ENCODE measurements at regions not wholly inside any gene's neighbourhood (a gene's known extent, or its start where the extent isn't known, plus 50 kb on each side); places are given as distances from the start of the nearest gene placed in this dataset.
"Not testable (repeated sequence)": the region's sequence is repeated elsewhere in the genome, so short reads cannot be mapped to it uniquely, and the experiment has no call there.

DNA sequence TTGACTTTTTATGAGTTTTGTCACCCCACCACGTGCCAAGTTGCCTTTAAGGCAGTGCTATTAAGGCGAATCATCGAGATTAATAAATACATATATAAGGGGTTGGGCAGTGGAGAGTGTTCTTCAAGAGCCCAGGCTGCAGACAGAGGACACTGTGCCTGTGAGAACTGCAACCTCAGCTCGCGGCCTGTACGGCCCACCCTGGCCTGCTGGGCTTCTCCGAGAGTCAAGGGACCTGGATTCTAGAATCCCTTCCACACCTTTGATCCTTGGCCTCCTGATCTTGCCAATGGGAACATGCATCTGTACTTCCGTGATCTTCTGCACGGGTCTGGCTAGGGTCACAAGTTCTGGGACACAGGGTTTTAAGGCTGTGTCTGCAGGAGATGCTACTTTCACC lies 54.5 kb downstream of the IRX5 start:
- no peak for DNase-seq

DNA sequence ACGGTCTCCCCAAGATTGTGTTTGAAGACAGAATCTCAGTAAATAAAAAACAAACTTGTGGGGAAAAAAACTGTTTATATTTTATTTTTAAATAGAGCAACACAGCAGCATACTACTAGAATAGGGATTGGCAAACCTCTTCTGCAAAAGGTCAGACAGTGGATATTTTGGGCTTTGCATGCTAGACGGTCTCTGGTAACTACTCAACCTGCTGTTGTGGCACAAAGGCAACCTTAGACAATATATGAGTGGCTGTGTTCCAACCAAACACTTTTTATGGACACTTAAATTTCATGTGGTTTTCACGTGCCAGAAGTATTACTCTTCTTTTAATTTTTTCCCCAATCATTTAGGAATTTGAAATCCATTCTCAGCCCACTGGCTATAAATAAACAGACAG lies 55.0 kb downstream of the IRX5 start:
- no peak for DNase-seq

DNA sequence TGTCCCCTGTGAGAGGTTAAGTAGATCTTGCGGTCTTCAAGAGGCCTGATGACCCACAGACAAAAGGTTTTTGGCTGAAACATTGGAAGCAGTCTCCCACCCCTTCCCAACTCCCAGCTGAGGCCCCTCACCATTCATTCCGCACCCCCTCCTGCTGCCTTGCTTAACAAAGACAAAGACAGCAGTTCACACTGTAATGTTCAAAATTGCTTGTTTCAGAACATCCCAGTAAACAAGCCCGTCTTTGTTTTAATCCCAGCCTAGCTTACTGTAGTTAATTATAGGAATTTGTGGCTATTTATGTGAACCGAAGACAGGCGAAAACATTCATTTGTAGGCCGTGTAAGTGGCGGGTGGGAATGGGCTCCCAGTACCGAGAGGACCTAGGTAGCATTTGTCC lies 55.7 kb downstream of the IRX5 start:
- no peak for DNase-seq

DNA sequence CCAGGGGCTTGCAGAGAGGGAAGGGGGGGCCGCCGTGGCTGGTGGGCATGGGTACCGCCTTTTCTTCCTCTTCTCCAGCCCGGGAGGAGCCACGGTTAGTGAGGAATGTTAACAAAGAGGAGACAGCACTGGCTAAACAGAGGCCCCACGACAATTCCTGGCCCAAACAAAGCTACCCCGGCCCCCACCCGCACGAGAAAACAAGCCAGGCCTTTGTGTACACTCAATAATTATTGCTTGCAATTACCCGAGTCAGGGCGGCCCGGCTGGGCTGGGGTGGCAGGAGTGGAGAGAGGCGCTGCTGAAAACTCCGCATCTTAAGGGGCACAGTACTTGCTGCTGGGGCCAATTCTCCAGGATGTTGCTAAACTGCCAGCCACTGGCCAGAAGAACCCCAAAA lies 56.4 kb downstream of the IRX5 start:
- peak; percentile 53 for DNase-seq

DNA sequence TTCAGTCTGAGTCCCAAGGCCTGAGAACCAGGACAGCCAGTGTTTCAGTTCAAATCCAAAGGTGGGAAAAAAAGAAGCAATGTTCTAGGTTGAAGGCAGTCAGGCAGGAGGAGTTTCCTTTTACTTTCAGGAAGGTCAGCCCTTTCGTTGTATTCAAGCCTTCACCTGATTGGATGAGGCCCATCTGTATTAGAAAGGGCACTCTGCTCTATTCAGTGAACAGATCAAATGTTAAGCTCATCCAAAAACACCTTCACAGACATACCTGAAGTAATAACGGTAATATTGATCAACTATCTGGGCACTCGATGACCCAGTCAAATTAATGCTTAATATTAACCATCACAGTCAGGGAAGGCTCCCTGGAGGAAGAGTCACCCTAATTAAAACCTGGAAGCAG lies 60.9 kb downstream of the IRX5 start:
- no peak for DNase-seq

DNA sequence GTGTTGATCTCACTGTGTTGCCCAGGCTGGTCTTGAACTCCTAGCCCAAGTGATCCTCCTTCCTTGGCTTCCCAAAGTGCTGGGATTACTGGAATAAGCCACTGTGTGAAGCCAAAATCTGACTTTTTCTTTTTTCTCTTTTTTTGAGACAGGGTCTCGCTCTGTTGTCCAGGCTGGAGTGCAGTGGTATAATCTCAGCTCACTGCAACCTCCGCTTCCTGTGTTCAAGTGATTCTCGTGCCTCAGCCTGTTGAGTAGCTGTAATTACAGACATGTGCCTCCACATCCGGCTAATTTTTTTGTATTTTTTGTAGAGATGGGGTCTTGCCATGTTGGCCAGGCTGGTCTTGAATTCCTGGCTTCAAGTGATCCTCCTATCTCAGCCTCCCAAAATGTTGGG lies 61.3 kb downstream of the IRX5 start:
- DNase-seq, result not testable (repeated sequence)

DNA sequence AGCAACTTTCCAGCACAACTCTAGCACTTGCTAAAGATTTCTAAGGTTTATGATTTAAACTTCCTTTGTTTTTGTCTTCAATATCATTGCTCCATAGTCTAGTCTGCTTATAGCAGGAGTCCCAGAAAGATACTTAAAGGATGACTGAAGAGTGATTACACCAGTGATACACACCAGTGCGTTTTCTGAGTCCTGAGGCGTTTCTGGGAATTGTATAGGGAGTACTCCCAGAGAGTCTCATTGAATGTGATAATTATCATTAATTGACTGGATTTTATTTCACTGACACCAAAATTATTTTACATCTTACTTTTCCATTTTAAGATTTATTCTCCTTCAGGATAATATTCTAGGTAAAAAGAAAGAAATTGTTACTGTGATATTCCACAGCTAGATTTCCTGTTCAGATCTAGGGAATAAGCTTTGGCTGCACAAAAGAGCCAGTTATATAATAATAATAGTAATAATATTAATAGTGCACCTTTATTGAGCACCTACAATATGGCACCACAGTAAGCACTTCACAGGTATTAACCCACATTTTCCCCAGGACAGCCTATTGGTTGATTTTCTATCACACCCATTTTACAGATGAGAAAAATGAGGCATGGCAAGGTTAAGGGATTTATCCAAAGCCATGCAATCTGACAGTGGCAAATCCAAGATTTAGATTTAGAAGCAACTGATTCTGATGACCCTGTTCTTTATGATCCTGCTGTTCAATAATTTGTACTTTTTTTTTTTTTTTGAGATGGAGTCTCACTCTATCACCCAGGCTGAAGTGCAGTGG lies 62.6 kb downstream of the IRX5 start:
- DNase-seq, result no peak

DNA sequence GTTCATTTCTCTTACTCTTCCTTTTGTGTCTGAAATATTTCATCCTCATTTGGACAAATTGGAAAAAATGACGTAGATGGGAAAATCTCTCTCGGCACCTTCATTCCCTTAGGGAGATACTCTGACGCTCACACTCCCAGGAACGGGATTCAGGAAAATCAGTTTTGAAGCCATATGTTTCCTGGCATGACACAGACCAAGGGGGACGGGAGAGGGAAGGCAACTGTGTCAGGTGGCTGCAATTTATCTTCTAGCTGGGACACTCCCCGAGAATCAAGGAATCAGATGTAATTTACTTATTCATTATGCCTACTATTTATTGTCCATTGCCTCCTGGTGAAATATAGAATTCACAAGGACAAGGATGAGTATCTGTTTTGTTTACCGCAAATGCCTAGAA lies 65.5 kb downstream of the IRX5 start:
- no peak for DNase-seq

DNA sequence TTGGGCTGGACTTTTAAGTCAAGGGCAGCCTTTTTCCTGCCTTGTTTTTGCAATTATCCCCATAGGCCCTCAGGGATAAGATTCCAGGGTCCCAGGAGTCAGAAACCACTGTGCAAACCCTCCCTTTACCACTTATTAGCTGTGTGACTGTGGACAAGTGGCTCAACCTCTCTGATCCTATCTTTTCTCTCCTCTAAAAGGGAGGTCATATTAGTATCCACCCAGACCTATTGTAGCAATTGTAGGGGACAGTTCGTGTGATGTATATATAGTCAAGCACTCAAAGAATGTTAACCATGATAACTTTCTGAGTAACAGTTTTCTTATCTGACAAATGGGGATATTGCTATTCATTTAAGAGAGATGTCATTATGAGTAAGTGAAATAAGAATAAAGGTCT lies 68.2 kb downstream of the IRX5 start:
- no peak for DNase-seq

DNA sequence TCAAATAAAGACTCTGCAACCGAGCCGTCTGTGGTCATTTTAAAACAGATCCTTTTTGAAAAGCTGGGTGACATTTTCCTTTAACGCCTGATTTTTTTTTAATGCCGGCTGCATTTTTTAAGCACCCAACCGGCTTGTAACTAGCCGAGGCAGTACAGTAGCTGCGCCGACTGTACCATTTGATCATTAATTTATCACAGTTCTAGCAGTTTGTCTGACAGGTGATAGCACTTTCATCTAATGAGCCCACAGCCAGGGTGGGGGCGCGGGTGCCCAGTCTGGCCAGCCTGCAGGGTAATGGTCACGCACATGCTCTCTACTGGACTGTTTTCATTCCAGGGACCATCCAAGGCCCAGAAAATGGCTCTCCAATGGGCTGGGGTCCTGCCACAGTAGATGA lies 68.8 kb downstream of the IRX5 start:
- no peak for DNase-seq

DNA sequence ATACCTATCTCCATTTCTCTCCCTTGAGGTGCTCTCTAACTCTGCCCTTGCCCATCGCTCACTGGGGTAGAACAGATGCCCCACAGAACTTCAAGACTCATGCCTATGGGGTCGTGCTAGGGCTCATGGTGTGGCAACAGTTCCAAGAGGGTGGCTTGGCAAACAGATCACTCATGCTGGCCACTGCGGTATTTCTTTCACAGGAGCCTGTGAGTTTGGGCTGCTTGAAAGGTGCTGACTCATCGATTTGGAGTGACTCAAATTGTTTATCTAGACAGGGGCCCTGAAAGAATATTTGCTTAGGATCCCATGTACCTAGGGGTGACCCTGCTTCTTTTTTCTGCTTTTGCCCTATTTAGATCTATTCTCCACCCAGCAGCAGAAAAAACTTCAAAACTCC lies 69.9 kb downstream of the IRX5 start:
- DNase-seq, result no peak

DNA sequence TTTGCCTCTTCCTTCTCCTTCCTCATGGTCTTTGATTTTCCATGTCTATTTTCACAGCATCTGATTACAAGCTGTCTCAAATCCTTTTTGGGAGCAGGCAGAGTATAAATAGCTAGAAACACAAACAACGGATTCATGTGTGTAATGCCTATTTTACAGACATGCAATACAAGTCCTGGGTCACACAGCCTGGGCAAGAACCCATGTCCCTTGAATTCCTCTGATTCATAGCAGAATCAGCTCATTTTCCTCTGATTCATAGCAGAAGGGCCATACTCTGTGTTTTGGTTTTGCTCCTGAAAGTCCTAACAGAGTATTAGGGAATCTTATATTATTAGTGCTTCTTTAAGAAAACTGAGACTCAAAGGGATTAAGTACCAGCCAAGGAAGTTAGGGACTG lies 71.3 kb downstream of the IRX5 start:
- DNase-seq, result no peak

DNA sequence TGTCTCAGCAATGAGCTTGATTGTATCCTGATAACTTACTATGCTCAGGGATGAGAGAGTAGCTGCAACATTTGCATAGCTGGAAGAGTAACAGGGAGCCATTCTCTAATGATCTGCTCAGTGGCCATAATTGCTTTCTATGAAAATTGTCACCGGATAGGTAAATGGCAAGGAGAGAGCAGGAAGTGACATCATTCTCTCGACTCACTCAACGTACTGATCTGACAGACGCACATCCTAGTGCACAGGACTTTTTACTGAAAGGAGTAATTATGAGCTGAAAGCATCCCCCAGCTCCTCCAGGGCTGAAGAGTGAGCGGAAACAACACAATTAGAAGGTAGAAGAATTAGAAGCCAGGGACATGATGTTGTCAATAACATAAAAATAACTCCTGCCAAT lies 71.8 kb downstream of the IRX5 start:
- no peak for DNase-seq

DNA sequence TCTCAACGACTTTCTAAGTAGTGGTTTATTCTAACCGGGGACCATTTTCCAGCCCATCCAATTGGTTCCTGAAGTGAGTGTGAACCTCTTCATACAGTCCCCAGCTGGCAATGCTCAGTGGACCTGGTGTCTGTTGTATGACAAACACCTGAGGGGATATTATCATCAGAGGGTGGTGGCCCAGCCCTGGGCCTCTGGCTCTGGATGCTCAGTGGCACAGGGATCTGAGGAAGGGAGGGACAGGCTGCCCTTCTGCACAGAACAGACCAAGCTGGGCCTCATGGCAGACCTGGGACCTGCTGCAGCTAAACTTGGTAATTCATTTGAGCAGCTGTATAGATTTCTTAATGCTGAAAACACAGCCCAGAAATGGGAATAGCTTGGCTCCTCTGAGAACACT lies 72.6 kb downstream of the IRX5 start:
- no peak for DNase-seq

DNA sequence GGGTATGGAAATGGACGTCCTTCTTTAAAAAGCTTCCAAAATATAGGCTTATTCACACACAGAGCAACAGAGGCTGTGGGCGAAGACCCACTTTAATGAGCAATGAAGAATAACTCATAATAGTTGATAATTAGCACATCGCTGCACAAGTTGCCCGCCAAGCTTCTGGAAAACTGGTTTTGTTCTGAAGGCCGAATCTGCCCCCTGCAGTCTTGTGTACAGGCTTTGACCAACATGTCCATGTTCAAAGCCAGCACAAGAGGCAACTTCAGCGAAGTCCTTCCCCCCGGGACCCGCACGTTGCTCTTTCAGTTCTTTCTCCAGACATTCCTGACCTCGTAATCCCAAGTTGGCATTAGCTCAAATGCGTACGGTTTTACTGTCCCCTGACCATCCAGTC lies 73.3 kb downstream of the IRX5 start:
- DNase-seq, result no peak

DNA sequence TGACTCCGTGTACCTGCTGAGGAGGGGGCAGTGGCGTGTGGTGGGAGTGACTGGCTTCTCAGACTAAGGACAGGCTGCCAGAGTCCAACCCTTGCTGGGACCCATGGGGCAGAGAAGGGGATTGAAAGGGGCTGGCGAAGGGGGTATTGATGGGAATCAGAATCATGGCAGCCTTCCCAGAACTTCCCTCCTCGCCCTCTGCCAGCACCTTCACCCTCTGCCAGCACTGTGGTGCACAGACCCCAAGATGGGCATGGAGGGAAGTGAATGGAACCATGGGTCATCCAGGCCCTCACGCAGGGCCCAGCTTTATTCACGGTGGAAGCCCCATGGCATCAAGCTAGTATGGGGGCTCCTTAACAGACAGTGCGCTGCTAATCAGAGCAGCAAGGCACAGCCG lies 76.8 kb downstream of the IRX5 start:
- DNase-seq, result no peak

DNA sequence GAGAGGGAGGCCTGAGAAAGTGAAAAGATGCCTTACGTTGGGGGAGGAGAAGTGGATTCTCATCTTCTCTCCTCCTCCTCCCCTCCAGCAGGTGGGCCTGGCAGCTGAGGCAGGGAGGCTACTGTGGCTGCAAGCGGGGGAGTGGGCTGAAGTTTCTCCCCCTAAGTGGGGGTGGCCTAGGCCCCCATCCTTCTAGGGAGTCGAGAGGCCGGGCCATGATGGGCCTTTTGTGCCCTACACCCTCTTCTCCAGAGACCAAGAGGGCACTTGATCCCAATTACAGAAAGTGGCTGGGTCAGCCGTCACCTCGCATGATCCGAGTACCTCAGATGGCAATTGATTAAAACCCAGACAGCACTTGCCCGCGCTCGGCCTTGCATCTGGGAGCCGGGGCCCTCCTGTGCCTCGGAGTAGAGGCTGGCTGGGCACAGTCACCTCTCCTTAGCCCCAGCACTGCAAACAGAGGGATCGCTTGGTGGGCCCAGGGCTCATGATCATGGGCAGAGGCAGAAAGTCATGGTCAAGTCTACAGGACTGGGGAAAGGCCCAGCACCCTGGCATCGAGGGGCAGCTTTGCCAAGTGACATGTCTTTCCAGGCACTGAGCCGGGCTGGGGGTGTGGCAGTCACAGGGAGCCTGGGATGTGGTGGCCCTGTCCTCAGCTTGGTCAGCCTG lies 78.3 kb downstream of the IRX5 start:
- no peak for DNase-seq

DNA sequence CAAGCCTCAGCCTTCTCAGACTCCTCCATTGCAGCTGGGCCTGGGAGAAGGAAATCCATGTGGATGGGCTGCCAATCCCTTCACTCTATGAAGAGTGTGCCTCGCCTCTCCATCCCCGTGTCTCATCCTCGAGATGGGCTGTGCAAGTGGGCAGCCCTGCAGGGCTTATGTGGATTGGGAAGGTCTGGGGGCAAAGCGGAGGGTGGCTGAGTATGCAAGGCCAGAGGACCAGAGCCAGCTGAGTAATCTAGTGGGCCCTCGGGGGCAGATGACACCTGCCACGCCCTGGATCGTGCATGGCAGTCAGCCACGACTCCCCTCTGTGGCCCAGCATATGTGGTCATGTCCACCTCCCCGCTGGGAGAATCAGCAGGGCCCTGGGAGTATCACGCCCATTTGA lies 78.9 kb downstream of the IRX5 start:
- DNase-seq, result no peak

DNA sequence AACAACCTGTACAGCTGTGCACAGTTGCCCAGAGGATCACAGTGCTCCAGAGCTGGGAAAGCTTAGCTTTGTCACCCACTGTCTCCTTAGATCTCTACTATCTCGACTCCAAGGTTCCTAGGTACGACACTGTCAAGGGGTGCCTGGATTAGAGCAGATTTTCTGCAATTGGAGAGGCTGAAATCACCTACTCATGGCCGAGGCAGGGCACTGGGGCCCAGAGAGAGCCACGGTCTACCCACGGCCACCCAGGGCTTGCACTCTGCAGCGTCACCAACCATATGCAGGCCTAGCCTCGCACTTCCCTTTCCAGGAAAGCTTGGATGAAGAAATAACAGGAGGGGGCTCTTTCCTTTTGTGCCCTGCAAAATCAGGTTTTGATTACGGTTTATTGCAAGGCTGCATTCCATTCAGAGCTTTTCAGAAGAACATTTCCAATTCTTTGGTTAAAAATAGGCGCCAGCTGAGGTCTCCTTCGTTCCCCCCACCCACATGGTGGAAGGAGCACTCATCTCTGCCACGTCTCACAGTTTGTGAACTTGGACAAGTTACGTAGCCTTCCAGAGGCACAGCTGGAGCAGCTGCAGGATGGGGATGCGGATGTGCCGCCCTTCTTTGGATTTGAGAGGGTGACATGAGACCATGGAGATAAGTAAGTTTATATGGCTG lies 80.0 kb downstream of the IRX5 start:
- DNase-seq, result no peak

DNA sequence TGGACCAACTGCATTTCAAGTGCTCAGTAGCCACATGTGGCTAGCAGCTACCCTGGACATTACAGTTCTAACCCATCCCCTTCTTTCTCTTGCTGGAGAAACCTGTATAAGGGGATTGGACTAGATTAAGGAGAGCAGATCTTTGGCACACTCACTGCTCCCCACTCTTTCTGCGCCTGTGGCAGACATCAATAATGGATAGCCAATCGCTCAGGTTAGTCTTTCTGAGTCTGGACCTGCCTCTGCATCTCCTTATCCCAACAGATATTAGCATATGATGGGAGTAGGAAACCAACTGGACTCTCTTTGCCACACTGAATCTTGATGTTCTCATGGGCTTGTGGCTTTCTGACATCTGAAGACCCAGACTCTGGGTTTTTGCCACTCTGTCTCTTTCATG lies 81.7 kb downstream of the IRX5 start:
- DNase-seq, result no peak

DNA sequence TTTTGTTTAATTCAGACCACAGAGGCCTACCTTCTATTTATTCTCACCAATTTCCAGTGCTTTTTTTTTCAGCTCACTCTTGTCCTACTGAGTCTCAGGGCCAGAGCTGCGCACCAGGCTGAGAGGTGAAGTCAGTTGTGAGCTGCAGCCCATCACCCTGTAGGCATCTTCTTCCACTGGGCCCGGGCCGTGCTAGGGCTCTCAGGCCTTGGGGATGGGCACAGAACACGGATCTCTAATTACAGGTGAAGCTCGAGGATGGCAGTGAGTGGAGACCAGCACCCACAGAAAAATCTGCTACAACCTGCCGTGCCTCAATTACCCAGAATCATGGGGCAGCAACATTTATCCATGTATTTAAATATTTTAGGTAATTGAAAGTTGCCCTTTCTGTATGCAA lies 82.1 kb downstream of the IRX5 start:
- DNase-seq, result no peak

DNA sequence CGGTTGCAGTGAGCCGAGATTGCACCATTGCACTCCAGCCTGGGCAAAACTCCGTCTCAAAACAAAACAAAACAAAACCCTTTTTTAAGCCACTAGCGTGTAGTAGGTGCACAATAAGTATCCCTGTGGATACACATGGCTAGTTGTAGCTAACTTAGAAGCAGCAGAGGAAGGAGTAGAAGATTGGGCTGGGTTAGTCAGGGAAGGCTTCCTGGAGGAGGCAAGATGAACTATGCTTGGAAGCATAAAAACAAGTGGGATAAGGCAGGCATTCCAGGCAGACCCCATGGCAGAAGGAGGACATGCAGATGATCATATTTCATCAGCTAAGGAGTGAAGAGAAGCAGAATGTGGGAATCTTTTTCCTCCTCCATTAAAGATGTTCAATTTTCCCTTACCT lies 83.4 kb downstream of the IRX5 start:
- DNase-seq, result no peak

DNA sequence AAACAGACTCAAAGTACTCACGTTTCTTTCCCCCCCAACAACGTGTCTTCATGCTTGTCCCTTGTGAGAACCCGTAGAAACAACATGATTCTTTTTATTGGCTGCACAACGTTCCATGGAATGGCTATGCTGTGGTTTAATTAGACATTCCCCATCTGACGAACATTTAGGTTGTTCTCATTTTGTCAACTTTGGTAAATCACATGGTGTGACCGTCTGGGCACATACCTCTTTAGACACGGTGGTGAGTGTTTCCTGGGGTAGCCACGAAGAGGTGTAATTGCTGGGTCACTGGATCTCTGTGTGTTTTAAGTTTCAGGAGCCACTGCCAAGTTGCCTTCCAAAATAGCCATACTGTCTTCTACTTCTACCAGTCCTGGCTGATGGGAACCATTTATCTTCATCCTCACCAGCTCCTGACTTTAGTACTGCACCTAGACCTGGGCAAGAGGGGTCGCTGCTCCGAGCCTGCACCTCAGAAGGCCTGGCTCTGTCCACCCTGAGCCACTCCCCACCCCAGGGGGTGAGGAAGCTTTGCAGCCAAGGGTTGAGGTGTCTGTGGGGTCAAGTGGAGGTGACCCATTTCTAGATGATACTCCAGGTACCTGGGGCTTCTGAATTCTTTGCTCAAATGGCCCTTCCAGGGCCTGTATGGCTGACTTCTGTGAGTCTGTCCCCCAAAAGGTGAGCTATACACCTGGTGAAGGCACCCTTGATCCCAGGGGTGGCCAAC lies 84.7 kb downstream of the IRX5 start:
- no peak for DNase-seq

All from occipital lobe (tissue), 1 donor.